GM19467 (cell line): ENCODE measurements at regions not wholly inside any gene's neighbourhood (a gene's known extent, or its start where the extent isn't known, plus 50 kb on each side); places are given as distances from the start of the nearest gene placed in this dataset.
"Not testable (repeated sequence)": the region's sequence is repeated elsewhere in the genome, so short reads cannot be mapped to it uniquely, and the experiment has no call there.

Experiments
- ATAC-seq: cut with Tn5 transposase; IDR thresholded peaks from one replicate; pipeline ENCODE4 v1.9.1; 2021; ENCODE audit warnings: mild to moderate bottlenecking, moderate library complexity; ENCODE audit not compliant: unreplicated experiment

DNA sequence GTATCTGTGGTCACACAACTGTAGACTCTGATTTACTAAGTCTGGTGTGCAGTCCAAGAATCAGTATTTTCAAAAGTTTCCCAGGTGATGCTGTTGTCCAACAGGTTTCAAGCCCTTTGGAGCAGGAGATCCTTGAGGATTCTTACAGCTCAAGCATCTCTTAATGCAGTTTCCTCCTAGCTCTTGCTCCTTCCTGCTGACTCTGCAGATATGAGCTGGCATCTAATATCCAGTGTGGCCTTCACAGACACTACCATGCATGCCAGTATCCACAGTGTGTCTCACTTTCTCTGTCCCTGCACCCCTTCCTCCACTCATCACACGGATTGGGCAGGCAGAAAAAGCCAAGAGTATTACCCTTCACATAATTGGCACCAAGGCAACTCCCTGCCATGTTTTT, 182.2 kb upstream of the TNC start:
- ATAC-seq: no peak

DNA sequence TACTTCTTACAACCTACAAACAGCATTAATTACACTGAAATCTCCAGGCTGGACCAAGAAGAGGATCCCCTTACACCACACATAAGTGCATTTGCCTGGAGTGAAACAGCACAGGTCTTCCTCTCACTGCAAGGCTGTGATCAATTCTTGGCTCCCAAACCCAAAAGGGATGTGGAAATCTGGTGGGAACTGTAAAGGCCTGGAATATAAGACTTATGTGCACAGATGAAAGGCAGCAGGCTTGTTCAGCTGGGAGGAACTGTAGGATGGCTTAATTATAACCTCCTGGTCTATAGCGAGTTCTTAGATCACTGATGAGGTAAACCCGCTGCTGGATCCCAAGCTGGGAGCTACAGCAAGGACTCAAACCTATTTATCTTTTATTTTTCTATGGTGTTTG, 182.9 kb upstream of the TNC start:
- ATAC-seq: no peak

DNA sequence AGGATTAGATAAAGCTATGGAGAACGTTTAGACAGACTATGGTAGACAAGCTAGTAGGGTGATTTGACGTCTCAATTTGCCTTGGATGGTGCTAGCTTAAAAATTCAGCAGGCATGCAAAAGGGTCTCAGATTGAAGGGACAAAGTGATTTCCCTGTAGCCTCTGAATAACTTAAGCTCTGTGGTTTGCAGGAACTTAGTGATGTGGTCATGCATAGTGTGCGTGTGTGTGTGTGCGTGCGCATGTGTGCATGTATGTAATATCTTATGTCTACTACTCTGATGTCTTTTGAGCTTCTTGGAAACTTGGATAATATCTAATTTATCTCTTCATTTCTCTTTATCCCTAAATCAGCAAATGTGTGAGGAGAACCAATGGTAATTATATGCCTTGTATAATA, 183.6 kb upstream of the TNC start:
- ATAC-seq: no peak

DNA sequence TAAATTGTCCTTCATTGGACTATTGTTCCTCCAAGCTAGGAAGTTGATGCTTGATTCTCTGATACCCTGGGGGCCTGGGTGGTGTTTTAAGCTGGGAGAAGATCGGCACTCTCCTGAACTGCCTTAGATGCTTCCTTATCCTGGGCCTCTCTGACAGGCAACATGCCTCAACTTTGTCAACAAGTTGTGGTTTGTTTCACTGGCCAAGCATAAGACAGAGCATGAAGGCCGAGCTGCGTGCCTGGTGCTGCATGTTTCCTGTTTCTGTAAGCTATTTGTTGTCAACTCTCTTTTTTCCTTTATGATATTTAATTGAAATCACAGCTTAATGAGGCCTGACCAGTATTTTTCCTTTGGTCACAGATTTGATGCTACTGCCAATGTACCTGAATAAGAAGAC, 187.6 kb upstream of the TNC start:
- ATAC-seq: no peak

DNA sequence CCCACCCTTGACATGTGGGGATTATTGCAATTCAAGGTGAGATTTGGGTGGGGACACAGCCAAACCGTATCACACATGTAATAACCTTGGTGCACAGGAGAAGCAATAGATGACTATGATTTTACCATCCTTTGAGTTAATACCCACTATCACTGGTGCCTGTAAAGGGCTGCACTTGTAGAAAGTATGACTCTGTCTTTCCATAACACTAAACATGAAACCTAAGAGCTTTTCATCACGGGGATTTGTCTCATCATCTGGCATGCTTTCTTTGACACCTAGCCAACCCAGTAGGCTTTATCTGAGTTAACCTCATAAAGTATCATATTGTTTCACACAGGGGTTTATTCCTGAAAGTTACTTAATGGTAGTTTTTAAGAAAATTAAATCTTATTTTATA, 188.9 kb upstream of the TNC start:
- no peak for ATAC-seq

DNA sequence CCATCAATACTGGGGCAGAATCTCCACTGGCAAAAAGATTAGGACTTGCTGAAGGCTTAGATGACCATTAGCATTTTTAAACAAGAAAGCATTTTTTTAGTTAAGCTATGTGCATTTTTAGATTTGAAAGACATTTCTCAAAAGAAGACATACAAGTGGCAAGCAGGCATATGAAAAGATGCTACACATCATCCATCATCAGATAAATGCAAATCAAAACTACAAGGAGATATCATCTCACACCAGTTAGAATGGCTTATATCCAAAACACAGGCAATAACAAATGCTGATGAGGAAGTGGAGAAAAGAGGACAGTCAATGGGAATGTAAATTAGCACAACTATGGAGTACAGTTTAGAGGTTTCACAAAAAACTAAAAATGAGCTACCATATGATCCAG, 195.6 kb upstream of the TNC start:
- ATAC-seq: no peak

DNA sequence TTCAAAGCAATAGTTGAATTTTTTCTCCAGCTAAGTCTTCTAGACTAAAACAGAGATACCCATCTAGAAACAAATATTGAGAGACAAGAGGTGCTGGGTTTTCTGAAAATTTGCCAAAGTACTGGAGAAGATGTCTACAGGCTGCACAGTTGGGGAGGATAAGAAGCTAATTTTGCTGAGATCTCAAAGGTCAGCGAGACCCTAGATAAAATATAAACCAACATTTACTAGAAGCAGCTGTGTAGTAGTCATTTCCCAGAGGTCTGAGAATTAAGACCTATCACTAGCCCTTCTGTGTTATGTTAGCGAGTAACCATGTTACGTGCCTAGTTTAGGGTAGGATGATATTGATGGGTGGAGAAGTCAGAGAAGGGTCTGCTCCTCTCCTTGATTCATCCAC, 208.5 kb upstream of the TNC start:
- ATAC-seq: no peak

DNA sequence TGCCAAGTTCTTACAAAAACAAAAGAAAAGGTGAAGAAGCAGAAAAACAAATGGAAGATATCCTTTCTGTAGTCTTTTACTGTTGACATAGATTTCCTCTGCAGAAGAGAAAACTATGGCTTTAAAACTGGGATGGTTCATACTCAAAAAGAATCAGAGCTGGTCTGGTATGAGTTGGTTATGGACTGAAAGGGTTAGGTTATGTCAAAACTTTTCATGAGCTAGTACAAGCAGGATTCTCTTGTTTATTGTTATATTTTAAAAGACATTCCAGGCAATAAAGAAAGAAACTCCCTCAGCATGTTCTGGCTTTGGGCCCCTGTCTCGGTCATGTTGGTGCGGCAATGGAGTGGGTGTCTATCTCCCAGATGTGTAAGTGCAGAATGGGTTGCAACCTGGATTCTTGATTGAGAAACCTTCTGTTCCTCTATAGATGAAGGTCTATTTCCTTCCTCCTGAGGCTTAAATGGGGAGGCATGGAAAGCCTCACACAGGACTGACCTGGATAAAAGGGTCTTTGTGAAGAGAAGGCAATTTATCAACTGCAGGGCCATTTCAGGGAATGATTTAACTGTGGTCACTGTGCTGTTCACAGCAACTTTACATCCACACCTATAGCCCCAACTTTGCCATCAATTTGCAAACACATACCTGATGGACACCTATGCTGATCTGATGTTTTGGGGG, 209.6 kb upstream of the TNC start:
- ATAC-seq: no peak

DNA sequence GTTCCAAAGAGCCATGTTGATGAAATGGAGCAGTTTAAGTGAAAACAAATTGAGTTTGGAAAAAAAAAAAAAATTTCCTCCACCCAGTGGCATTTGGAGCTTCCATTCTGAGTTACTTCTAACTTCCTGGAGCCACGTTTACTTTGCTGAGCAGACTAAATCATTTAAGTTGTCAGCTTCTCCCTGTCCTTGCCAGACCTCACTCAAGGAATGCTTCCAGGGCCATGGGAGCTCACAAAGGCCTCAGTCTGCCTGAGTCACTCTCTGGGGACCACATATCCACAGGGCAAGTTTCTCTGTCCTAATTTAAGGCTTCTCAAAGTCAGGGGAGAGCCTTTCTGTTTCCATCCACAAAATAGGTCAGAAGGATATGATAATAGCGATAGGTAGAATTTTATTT, 210.3 kb upstream of the TNC start:
- ATAC-seq: no peak

DNA sequence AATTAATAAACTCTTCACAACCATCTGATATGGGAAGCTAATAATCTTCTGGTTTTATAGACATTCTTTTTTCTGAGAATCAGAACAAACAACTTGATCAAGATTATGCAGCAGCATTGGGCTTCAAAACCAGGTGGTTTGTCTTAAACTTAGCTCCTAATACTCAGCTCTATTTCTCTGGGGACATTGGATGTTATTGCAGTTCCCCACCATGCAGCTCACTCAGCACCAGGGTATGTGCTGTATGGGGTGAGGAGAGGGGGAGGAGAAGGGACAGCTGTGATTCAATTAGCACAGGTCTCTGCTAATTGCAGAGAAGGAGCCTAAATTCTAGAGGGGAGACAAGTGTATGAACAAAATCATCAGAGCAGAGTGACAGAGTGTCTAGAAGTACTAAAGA, 210.7 kb upstream of the TNC start:
- no peak for ATAC-seq

DNA sequence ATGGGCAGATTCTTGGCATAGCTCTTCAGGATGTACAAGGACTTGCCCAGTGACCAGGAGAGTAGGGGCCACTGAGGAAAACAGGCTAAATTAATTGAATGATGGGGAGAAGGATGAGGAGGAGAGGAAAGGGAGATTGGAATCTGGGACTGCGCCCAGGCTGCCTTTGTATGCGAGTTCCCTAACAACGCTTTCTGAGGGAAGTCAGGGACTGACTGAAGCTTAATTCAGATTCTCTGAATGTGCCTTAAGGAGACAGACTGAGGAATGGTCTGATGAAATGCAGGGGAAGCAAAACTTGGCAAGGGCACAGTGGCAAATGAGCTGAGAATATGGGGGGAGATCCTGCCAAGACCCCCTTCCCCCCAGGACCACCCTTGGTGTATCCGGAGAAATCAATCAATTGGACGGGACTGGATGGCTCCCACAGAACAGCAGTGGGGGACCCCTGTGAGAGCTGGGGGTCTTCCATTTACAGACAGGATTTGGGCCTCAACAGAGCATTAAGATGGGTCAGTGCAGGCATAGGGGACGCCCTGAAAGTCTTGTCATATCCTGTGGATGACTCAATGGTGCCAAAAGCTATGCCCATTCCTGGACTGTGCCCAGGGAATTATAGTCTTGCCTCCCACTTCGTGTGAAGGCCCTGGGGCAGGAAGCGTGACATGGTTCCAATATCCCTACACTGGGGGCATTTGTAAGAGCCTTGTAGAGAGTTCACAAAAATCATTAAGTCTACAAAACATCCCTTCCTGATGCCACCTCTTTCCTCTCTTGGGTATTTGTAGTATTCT, 215.5 kb upstream of the TNC start:
- no peak for ATAC-seq

DNA sequence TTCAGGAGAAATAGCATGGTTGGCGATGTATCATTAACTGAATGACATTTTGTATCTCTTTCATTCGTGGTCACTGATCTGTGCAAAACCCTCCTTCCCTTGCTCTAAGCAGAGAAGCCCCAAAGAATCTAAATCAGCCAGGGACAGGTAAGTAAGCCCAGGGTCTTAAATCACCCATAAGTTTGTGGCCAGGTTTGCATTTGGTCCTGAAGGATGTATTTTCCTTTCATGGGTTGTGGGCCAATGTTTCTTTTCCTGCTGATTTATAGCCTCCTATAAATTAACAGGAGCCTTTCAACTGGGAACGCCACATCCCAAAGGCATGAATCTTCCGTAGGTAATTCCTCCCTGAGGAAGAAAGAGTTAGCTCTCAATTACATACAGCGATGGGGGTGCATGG, 217.5 kb upstream of the TNC start:
- no peak for ATAC-seq

DNA sequence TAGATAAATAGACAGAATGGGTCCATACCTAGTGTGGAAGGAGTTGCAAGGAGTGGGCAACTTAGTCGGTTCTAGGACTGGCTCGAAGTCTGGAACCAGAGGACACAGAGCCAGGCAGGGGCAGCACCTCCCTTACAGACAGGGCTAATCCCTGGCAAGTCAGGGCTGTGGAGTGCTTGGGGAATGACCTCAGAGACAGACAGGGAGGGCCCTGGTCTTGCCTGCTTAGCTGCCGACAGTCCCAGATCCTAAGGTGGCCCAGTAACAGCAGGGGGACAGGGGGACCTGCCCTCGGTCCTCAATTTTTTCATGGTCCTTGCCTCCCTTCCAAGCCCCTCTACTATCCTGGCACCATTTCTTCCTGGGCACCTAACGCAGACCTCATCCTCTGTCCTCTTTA, 222.4 kb upstream of the TNC start:
- ATAC-seq: no peak

DNA sequence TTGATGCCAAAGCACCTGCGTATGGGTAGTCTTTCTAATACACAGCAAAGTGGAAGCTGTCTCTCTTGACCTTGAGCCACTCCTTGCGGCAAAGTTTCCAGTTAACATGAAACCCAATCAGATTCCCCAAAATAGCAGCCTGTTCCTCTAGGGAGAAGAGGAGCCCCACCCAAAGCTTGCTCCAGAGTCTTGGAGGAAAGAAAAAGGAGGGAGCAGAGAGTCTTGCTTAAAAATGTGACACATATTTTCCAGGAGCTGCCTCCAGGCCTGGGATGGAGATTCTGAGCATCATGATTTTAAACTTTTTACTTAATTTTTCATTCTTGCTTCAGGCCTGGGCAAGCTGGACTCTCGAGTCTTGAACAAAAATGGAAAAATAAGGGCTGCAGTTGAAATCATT, 223.5 kb upstream of the TNC start:
- no peak for ATAC-seq

DNA sequence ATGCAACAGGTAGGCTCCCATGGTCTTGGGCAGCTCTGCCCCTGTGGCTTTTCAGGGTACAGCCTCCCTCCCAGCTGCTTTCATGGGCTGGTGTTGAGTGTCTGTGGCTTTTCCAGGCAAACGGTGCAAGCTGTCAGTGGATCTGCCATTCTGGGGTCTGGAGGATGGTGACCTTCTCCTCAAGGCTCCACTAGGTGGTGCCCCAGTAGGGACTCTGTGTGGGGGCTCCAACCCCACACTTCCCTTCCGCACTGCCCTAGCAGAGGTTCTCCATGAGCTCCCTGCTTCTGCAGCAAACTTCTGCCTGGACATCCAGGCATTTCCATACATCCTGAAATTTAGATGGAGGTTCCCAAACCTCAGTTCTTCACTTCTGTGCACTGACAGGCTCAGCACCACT, 229.8 kb upstream of the TNC start:
- not testable (repeated sequence) for ATAC-seq

DNA sequence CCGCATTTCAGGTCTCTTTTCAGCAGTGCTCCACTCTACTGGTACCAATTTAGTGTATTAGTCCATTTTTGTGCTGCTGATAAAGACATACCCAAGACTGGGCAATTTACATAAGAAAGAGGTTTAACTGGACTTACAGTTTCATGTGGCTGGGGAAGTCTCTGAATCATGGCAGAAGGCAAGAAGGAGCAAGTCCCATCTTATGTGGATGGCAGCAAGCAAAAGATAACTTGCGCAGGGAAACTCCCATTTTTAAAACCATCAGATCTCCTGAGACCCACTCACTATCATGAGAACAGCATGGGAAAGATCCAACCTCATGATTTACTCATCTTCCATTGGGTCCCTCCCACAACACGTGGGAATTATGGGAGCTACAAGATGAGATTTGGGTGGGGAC, 231.0 kb upstream of the TNC start:
- ATAC-seq: not testable (repeated sequence)

DNA sequence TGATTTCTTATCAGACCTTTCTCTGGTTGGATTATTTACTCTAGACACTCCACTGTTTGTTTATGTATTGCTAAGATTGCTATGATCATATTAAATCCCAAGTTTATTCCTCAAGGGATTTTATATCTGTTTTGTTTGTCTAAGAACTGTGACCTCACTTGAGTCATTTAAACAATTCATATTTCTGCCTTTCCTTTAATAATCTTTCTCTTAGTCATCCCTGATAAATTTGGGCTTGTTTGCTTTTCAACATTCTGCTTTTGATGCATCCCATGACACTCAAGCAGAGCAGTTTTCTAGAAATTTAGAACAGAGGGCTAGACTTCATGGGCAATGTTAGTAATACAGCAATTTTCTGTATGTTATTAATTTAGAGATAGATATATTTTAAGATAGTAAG, 231.6 kb upstream of the TNC start:
- no peak for ATAC-seq

DNA sequence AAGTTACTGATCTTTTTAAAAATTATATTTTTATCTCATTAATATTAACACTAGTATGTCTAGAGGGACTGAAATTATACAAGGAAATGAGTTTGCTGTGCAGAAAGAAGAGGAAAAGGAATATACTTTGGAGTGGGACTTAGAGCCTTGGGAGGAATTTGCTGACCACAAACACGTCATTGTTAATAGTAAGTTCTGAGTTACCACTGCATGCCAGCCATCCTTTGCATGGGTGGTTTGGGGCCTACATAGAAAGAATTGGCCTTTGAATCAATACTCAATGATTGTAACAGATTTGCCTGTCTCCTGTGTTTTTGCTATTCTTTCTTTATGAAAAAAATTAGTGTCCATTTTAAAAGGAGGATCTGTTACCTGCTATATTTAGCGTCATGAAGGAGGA, 232.6 kb upstream of the TNC start:
- ATAC-seq: no peak

DNA sequence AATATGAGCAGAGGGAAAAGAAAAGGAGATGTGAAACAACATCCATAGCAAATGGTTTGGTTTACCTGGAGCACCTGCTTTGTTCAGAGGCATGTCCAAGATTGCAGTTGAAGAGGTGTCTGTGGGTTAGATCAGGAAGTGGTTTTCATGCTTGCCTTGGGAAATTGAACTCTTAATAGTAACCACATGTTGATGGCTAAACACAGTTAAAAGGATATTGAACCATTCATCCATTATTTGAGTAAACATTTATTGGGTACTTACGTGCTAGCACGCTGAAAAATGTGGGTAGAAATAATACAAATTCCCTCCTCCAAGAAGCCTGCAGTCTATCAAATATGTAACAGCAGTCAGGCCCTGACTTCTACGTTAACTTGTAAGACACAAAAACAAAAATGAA, 235.7 kb upstream of the TNC start:
- no peak for ATAC-seq

DNA sequence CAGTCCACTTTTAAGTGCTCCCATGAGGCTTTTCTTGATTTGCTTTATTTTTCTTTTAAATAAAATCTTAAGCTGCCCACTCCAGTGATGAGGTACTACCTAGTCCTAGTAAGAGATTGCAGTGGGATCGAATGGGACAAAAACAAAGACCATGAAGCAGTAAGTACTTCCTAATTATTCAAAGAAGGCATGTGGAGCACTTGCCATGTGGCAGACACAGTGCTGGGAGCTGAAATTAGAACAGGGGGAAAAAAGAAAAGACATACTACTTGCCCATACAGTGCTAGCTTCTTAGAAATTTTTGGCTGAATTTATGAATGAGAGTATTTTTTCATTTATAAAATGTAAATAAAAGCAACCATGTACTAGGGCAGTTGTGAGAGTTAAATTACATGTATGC, 239.9 kb upstream of the TNC start:
- ATAC-seq: no peak

DNA sequence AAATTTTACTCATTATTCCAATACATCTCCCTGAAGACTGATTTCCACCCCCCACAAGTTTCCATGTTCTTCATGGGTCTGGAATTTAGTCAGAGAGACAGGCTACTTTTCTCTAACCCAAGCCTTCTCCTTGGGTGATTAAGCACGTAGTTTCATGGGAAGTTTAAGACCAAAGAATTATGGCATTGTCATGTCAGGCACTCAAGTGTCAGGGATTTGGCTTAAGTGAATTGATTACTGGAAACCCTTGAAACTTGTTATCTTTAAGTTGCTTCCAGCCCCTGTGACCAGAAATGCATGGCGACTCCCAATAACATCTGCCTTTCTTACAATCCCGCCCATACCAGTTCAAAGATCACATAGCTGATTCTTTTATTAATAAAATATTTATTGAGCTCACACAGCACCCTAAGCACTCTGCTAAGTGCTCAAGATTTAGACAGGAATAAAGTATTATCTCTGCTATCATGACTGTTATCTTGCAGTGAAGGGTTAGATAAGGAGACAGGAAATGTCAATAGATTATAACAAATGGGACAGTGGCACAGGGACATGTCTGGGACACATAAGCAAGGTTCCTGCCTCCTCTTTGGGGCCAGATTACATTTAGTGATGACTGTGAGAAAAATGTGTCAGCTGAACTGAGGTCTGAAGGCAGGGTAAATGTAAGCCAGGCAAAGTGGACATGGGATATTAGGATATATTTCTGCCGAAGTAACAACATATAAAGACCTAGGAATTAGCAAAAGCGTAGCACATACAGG, 241.2 kb upstream of the TNC start:
- ATAC-seq: no peak

DNA sequence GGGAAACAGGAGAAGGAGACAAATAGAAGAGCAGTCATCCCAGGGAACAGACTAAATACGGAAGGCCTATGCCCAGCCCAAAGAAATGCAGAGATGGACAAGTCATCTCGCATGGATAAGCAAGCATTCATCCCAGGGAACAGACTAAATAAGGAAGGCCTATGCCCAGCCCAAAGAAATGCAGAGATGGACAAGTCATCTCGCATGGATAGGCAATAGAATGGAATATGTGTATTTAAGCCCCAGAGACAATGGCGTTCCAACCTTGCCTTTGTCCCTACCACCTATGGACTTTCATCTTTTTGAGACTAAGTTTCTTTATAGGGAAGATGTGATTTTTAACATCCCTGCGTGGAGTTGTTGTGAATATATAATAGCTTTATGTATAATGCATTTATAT, 242.2 kb upstream of the TNC start:
- ATAC-seq: no peak
